HCT116 (cell line): ENCODE measurements at regions not wholly inside any gene's neighbourhood (a gene's known extent, or its start where the extent isn't known, plus 50 kb on each side); places are given as distances from the start of the nearest gene placed in this dataset.

Experiments
- ATAC-seq: fragments of 200-7000 bp; cut with Tn5 transposase; 2 replicates; pipeline ENCODE4 v1.9.1; 2020; ENCODE audit warnings: mild to moderate bottlenecking, moderate library complexity
- BruUV-seq: library from RNA; stranded (reverse); fragments of 400-500 nt; replicated peaks from 2 replicates; lab custom pipeline; 2021; lab: Mats Ljungman, UMichigan
- CTCF ChIA-PET: fragments of 300-600 bp; sonication (Branson Sonifier 250); formaldehyde crosslinking; loops from one replicate; lab custom pipeline; 2021; ENCODE audit warnings: antibody characterized with exemption; lab: Charles Lee
- POLR2A ChIA-PET: fragments of 300-600, 350-600 bp; sonication (Branson Sonifier 250); formaldehyde crosslinking; loops from one replicate; lab custom pipeline; 2021; ENCODE audit warnings: antibody characterized with exemption; lab: Charles Lee
- RAD21 ChIA-PET, 2 experiments: fragments of 300-600 bp; sonication (Branson Sonifier 250); formaldehyde crosslinking; loops; one replicate each; lab custom pipeline; 2023; ENCODE audit warnings: low total read pairs in 2 of 2; ENCODE audit not compliant: uncharacterized antibody in 2 of 2, unreplicated experiment in 2 of 2, low non-redundant PET in 1 of 2; lab: Charles Lee
- DNase-seq: peaks from one replicate; pipeline ENCODE4 v3.0.0-alpha.2; 2010; ENCODE audit warnings: low read depth, low spot score
- H2AFZ ChIP-seq: fragments of 200-600 bp; shearing (Covaris generic), sonication (generic); 2 replicates; pipeline ENCODE4 v1.6.1; 2017; ENCODE audit warnings: low read depth, mixed run types, mixed read lengths, antibody characterized with exemption, low read length; ENCODE audit not compliant: poor library complexity, severe bottlenecking
- H3K27ac ChIP-seq: 2 replicates; pipeline ENCODE4 v1.5.1; 2012; ENCODE audit warnings: low read depth, low read length
- H3K27me3 ChIP-seq: fragments of 200-600 bp; sonication (generic); 2 replicates; pipeline ENCODE4 v1.6.1; 2016; ENCODE audit warnings: mixed run types, low read length, mixed read lengths; ENCODE audit not compliant: insufficient read depth
- H3K36me3 ChIP-seq, 2 experiments: fragments of 200-500 bp in 1 of 2; fragments of 200-600 bp in 1 of 2; sonication (Bioruptor generic) in 1 of 2; sonication (generic) in 1 of 2; 2 replicates each; pipeline versions ENCODE4 v1.5.1 to v1.6.1; 2014 to 2016; ENCODE audit warnings: low read length in 2 of 2, inconsistent platforms in 1 of 2, mixed read lengths in 1 of 2, mixed run types in 1 of 2; ENCODE audit not compliant: insufficient read depth in 2 of 2, control insufficient read depth in 1 of 2
- H3K4me1 ChIP-seq, 2 experiments: fragments of 200-600 bp in 1 of 2; sonication (generic) in 1 of 2; 2 replicates each; pipeline versions ENCODE4 v1.5.1 to v1.6.1; 2012 to 2017; ENCODE audit warnings: low read length in 2 of 2, inconsistent platforms in 1 of 2, mild to moderate bottlenecking in 1 of 2, mixed read lengths in 1 of 2, mixed run types in 1 of 2, moderate library complexity in 1 of 2; ENCODE audit not compliant: insufficient read depth in 2 of 2, control insufficient read depth in 1 of 2
- H3K4me2 ChIP-seq: fragments of 200-600 bp; sonication (generic); 2 replicates; pipeline ENCODE4 v1.6.1; 2017; ENCODE audit warnings: mixed run types, low read length, mixed read lengths
- H3K4me3 ChIP-seq, 2 experiments: fragments of 200-600 bp in 1 of 2; sonication (generic) in 1 of 2; replicated peaks in 1 of 2; 2 replicates each; pipeline ENCODE4 v1.5.1; 2011 to 2016; ENCODE audit warnings: low read length in 2 of 2, control low read depth in 1 of 2, low read depth in 1 of 2, mild to moderate bottlenecking in 1 of 2, mixed read lengths in 1 of 2, mixed run types in 1 of 2
- H3K79me2 ChIP-seq: fragments of 200-600 bp; sonication (generic); 2 replicates; pipeline ENCODE4 v1.6.1; 2017; ENCODE audit warnings: mild to moderate bottlenecking, mixed run types, low read length, moderate library complexity, mixed read lengths; ENCODE audit not compliant: insufficient read depth
- H3K9ac ChIP-seq: fragments of 200-600 bp; sonication (generic); 2 replicates; pipeline ENCODE4 v1.6.1; 2016; ENCODE audit warnings: low read length, mixed read lengths
- H3K9me2 ChIP-seq: fragments of 200-600 bp; sonication (generic), shearing (Covaris generic); 2 replicates; pipeline ENCODE4 v1.6.1; 2017; ENCODE audit warnings: mixed run types, mild to moderate bottlenecking, moderate library complexity; ENCODE audit not compliant: insufficient read depth
- H3K9me3 ChIP-seq, 2 experiments: fragments of 200-500 bp in 1 of 2; fragments of 200-600 bp in 1 of 2; sonication (Bioruptor generic) in 1 of 2; sonication (generic) in 1 of 2; 2 replicates each; pipeline ENCODE4 v1.6.1; 2014 to 2017; ENCODE audit warnings: low read length in 2 of 2, mixed read lengths in 2 of 2, inconsistent platforms in 1 of 2, low read depth in 1 of 2, mild to moderate bottlenecking in 1 of 2, mixed run types in 1 of 2, moderate library complexity in 1 of 2; ENCODE audit not compliant: control insufficient read depth in 1 of 2, insufficient read depth in 1 of 2
- H4K20me1 ChIP-seq: fragments of 200-600 bp; sonication (generic), shearing (Covaris generic); 2 replicates; pipeline ENCODE4 v1.6.1; 2017; ENCODE audit warnings: mixed run types, mild to moderate bottlenecking, moderate library complexity; ENCODE audit not compliant: insufficient read depth
- CBX3 ChIP-seq: IDR thresholded peaks from 2 replicates; pipeline ENCODE4 v1.6.1; 2012; ENCODE audit warnings: low read depth
- CEBPB ChIP-seq: IDR thresholded peaks from 2 replicates; pipeline ENCODE4 v1.6.1; 2012; ENCODE audit warnings: low read depth
- EGR1 ChIP-seq: IDR thresholded peaks from 2 replicates; pipeline ENCODE4 v1.6.1; 2012; ENCODE audit warnings: low read depth
- ELF1 ChIP-seq: IDR thresholded peaks from 2 replicates; pipeline ENCODE4 v1.6.1; 2012; ENCODE audit warnings: low read depth, borderline replicate concordance
- EZH2phosphoT487 ChIP-seq: fragments of 200-600 bp; IDR thresholded peaks from 2 replicates; pipeline ENCODE4 v1.6.1; 2018; ENCODE audit warnings: antibody characterized with exemption, borderline replicate concordance
- FOSL1 ChIP-seq: IDR thresholded peaks from 2 replicates; pipeline ENCODE4 v1.6.1; 2012; ENCODE audit warnings: low read depth
- JUND ChIP-seq: IDR thresholded peaks from 2 replicates; pipeline ENCODE4 v1.6.1; 2012
- POLR2A ChIP-seq: IDR thresholded peaks from 2 replicates; pipeline ENCODE4 v1.7.0; 2011; ENCODE audit warnings: borderline replicate concordance; ENCODE audit not compliant: insufficient read depth, insufficient read length; ENCODE audit errors: extremely low read depth
- POLR2AphosphoS5 ChIP-seq: IDR thresholded peaks from 2 replicates; pipeline ENCODE4 v1.6.1; 2011; ENCODE audit warnings: mild to moderate bottlenecking, low read depth, low read length, moderate library complexity
- RAD21 ChIP-seq: IDR thresholded peaks from 2 replicates; pipeline ENCODE4 v1.6.1; 2012; ENCODE audit warnings: low read depth, mild to moderate bottlenecking
- SP1 ChIP-seq: IDR thresholded peaks from 2 replicates; pipeline ENCODE4 v1.6.1; 2012; ENCODE audit warnings: low read depth
- SRF ChIP-seq: IDR thresholded peaks from 2 replicates; pipeline ENCODE4 v1.6.1; 2012; ENCODE audit warnings: low read depth
- ZNF274 ChIP-seq: fragments of 200-500 bp; sonication (Bioruptor generic); IDR thresholded peaks from 2 replicates; pipeline ENCODE4 v1.6.1; 2014; ENCODE audit warnings: mild to moderate bottlenecking, low read depth, low read length, inconsistent platforms
- intact Hi-C: fragments of 100-400 bp; cut with micrococcal nuclease; formaldehyde crosslinking; loops from 2 replicates; pipeline ENCODE4 v1.10.0; 2022
- TF ChIP-seq, protein P1 (sequence below): IDR thresholded peaks from 2 replicates; pipeline ENCODE4 v1.6.1; 2011; ENCODE audit warnings: mild to moderate bottlenecking, low read length, moderate library complexity; ENCODE audit not compliant: insufficient replicate concordance; ENCODE audit errors: extremely low read depth

DNA sequence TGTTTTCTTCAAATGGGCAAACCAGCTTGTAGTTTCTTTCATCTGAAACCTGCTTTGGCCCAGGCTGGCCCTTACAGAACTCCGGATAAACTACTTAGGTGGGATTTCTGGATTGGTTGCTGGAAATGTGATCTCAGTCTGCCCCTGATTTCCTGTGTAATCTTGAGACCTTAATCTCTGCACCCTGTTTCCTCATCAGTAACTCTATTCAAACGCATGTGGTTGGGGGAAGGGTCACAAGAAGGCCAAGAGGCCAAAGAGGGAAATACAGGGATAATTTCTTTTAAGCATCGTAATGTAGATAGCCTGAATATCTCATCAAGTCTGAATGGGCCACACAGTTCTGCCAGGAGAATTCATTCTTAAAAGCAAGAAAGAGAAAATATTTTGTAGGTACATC, 483.6 kb downstream of the LTN1 start:
- Histone ChIP-seq H3K4me2 (no peak overlapping the region), H3K27me3 (no peaks in the 10 kb centered on the region), H3K9me2 (no peaks in the 10 kb centered on the region), H3K9ac (no peak overlapping the region), H3K4me1 (no peaks in the 10 kb centered on the region), H3K27ac (no peak overlapping the region), H3K9me3 (peaks cover 11 to 17% of the 10 kb centered on the region in 2 experiments; a peak in 2 of 4 replicates), H3K4me3 (no peak overlapping the region), H3K36me3 (no peaks in the 10 kb centered on the region), H2AFZ (no peak overlapping the region), H3K79me2 (no peaks in the 10 kb centered on the region), H4K20me1 (no peaks in the 10 kb centered on the region)
- ATAC-seq (no peak), DNase-seq (no peak)
- BruUV-seq = no TSS peak
- intact Hi-C loops = no loop called here
- no peak for TF ChIP-seq SP1
- TF ChIP-seq CBX3 = no peak
- TF ChIP-seq POLR2AphosphoS5 = no peak
- TF ChIP-seq POLR2A = no peak
- no peak for TF ChIP-seq ZNF274
- no peak for TF ChIP-seq CEBPB
- no peak for TF ChIP-seq JUND
- TF ChIP-seq SRF = no peak
- no peak for TF ChIP-seq FOSL1
- TF ChIP-seq, protein P1, sequence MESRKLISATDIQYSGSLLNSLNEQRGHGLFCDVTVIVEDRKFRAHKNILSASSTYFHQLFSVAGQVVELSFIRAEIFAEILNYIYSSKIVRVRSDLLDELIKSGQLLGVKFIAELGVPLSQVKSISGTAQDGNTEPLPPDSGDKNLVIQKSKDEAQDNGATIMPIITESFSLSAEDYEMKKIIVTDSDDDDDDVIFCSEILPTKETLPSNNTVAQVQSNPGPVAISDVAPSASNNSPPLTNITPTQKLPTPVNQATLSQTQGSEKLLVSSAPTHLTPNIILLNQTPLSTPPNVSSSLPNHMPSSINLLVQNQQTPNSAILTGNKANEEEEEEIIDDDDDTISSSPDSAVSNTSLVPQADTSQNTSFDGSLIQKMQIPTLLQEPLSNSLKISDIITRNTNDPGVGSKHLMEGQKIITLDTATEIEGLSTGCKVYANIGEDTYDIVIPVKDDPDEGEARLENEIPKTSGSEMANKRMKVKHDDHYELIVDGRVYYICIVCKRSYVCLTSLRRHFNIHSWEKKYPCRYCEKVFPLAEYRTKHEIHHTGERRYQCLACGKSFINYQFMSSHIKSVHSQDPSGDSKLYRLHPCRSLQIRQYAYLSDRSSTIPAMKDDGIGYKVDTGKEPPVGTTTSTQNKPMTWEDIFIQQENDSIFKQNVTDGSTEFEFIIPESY = no peak
- TF ChIP-seq ELF1 = no peak
- TF ChIP-seq RAD21 = no peak
- no peak for TF ChIP-seq EGR1
- no peak for TF ChIP-seq EZH2phosphoT487
- ChIA-PET POLR2A (no interaction called here), CTCF (no interaction called here), RAD21 (no interaction called here)
